CD14-positive monocyte (primary cell): ENCODE measurements at regions not wholly inside any gene's neighbourhood (a gene's known extent, or its start where the extent isn't known, plus 50 kb on each side); places are given as distances from the start of the nearest gene placed in this dataset.

Source experiments
- DNase-seq, 3 donors: peaks; one replicate each; pipeline ENCODE4 v3.0.0-alpha.2; 2011 to 2022
- H2AFZ ChIP-seq: 2 replicates; pipeline ENCODE4 v1.6.0; 2012; ENCODE audit warnings: mild to moderate bottlenecking, low read depth, low read length, inconsistent platforms; ENCODE audit not compliant: insufficient read depth, poor library complexity, severe bottlenecking
- H3K27ac ChIP-seq, 2 donors: 1 replicate in 1 of 2; 2 replicates in 1 of 2; pipeline ENCODE4 v1.5.1; 2012 to 2013; ENCODE audit warnings: low read length in 2 of 2, control low read depth in 1 of 2, inconsistent platforms in 1 of 2, low read depth in 1 of 2, mild to moderate bottlenecking in 1 of 2
- H3K27me3 ChIP-seq, 2 donors: one replicate each; pipeline versions ENCODE4 v1.6.0 to v1.6.1; 2011 to 2013; ENCODE audit warnings: low read length in 2 of 2; ENCODE audit not compliant: control insufficient read depth in 2 of 2, insufficient read depth in 2 of 2
- H3K36me3 ChIP-seq, 2 donors: replicated peaks in 1 of 2; 1 replicate in 1 of 2; 2 replicates in 1 of 2; pipeline versions ENCODE4 v1.5.1 to v1.6.1; 2012 to 2013; ENCODE audit warnings: low read length in 2 of 2, control low read depth in 1 of 2, inconsistent platforms in 1 of 2, mild to moderate bottlenecking in 1 of 2; ENCODE audit not compliant: insufficient read depth in 2 of 2, control insufficient read depth in 1 of 2
- H3K4me1 ChIP-seq, 2 donors: 1 replicate in 1 of 2; 2 replicates in 1 of 2; pipeline versions ENCODE4 v1.5.1 to v1.6.1; 2012 to 2013; ENCODE audit warnings: low read length in 2 of 2, control low read depth in 1 of 2, inconsistent platforms in 1 of 2, mild to moderate bottlenecking in 1 of 2, moderate library complexity in 1 of 2; ENCODE audit not compliant: insufficient read depth in 2 of 2, control insufficient read depth in 1 of 2
- H3K4me2 ChIP-seq: replicated peaks from 2 replicates; pipeline ENCODE3; 2012; ENCODE audit warnings: low read length, moderate library complexity, mild to moderate bottlenecking; ENCODE audit not compliant: poor library complexity, severe bottlenecking; ENCODE audit errors: extremely low read depth
- H3K4me3 ChIP-seq, 3 experiments: fragments of 200-600 bp in 1 of 3; sonication (generic) in 1 of 3; replicated peaks in 1 of 3; 1 replicate in 2 of 3; 2 replicates in 1 of 3; pipeline ENCODE4 v1.5.1; 2011 to 2013; ENCODE audit warnings: low read length in 3 of 3, mild to moderate bottlenecking in 3 of 3, control low read depth in 2 of 3, low read depth in 2 of 3, inconsistent platforms in 1 of 3, moderate library complexity in 1 of 3
- H3K79me2 ChIP-seq: 2 replicates; pipeline ENCODE4 v1.6.0; 2012; ENCODE audit warnings: mild to moderate bottlenecking, control low read depth, inconsistent platforms, low read length, moderate library complexity; ENCODE audit not compliant: insufficient read depth
- H3K9ac ChIP-seq: 2 replicates; pipeline ENCODE4 v1.6.0; 2017; ENCODE audit warnings: low read length, mild to moderate bottlenecking; ENCODE audit not compliant: insufficient read depth, poor library complexity, severe bottlenecking
- H3K9me3 ChIP-seq, 2 donors: replicated peaks in 1 of 2; 1 replicate in 1 of 2; 2 replicates in 1 of 2; pipeline versions ENCODE4 v1.5.1 to v1.6.1; 2012 to 2013; ENCODE audit warnings: low read length in 2 of 2, control low read depth in 1 of 2; ENCODE audit not compliant: control insufficient read depth in 1 of 2, insufficient read depth in 1 of 2
- H4K20me1 ChIP-seq: 2 replicates; pipeline ENCODE4 v1.6.0; 2012; ENCODE audit warnings: mild to moderate bottlenecking, low read length, control low read depth, moderate library complexity; ENCODE audit not compliant: insufficient read depth
- H3K27ac Mint-ChIP-seq, 7 donors: one replicate each; pipeline ENCODE4 v1.8.0; 2020; ENCODE audit warnings: mild to moderate bottlenecking in 7 of 7, mixed read lengths in 7 of 7, moderate library complexity in 6 of 7, inconsistent platforms in 2 of 7
- H3K27me3 Mint-ChIP-seq, 3 donors: one replicate each; pipeline ENCODE4 v1.8.0; 2021 to 2022; ENCODE audit warnings: low read depth in 3 of 3, mild to moderate bottlenecking in 3 of 3, mixed read lengths in 3 of 3, moderate library complexity in 3 of 3, inconsistent platforms in 1 of 3
- H3K36me3 Mint-ChIP-seq, 2 donors: one replicate each; pipeline ENCODE4 v1.8.0; 2020; ENCODE audit warnings: mixed read lengths in 2 of 2, inconsistent platforms in 1 of 2, mild to moderate bottlenecking in 1 of 2
- H3K4me1 Mint-ChIP-seq: one replicate; pipeline ENCODE4 v1.8.0; 2020; ENCODE audit warnings: mild to moderate bottlenecking, mixed read lengths
- H3K4me3 Mint-ChIP-seq, 2 donors: one replicate each; pipeline ENCODE4 v1.8.0; 2020; ENCODE audit warnings: mild to moderate bottlenecking in 2 of 2, mixed read lengths in 2 of 2, moderate library complexity in 1 of 2
- H3K9me3 Mint-ChIP-seq, 7 donors: one replicate each; pipeline ENCODE4 v1.8.0; 2020 to 2022; ENCODE audit warnings: mixed read lengths in 7 of 7, mild to moderate bottlenecking in 6 of 7, moderate library complexity in 6 of 7, inconsistent platforms in 2 of 7
- CTCF ChIP-seq: fragments of 200-600 bp; IDR thresholded peaks from one replicate; pipeline ENCODE4 v1.8.0; 2022; ENCODE audit warnings: antibody characterized with exemption, mild to moderate bottlenecking
- WGBS: methylation state at CpG from one replicate; pipeline ENCODE4 v1.1.5; 2013; ENCODE audit warnings: missing lambda C conversion rate; ENCODE audit not compliant: insufficient coverage; 5-methylcytosine and 5-hydroxymethylcytosine counted together
- intact Hi-C, 2 donors: fragments of 100-400 bp; cut with micrococcal nuclease; formaldehyde crosslinking; loops; one replicate each; pipeline versions ENCODE4 v1.15.0 to v1.15.1; 2023

DNA sequence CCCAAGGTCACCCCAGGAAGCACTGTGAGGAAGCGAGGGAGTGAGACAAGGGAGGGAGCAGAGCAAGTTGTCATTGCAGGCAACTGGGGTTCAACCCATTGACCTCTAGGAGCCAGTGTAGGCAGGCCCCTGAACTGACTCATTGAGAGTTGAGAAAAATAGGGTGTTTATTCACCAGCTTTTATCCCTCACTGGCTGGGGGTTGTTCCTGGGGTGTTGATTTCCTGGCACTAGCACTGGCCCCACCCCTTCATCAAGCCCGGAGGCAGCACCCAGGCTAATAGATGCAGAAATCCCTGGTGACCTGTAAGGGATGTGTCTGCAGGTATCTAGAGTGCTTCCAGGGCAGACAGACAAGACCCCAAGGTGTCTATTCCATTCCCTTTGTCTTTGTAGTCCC lies 183.9 kb downstream of the ARRDC4 start:
- Histone ChIP-seq H3K27ac (no peak overlapping the region), H4K20me1 (no peaks in the 10 kb centered on the region), H3K9me3 (no peaks in the 10 kb centered on the region), H3K79me2 (no peaks in the 10 kb centered on the region), H3K4me1 (peaks cover 4 to 5% of the 10 kb centered on the region in 2 donors), H3K4me2 (no peak overlapping the region), H3K27me3 (no peaks in the 10 kb centered on the region), H3K9ac (no peak overlapping the region), H3K36me3 (no peaks in the 10 kb centered on the region), H3K4me3 (no peak overlapping the region), H2AFZ (no peak overlapping the region)
- no peak for DNase-seq
- H3K4me1 Mint-ChIP-seq = peaks cover 6% of the 10 kb centered on the region
- intact Hi-C loops = no loop called here
- no peak overlapping the region for H3K4me3 Mint-ChIP-seq
- no peaks in the 10 kb centered on the region for H3K36me3 Mint-ChIP-seq
- no peak for TF ChIP-seq CTCF
- no peaks in the 10 kb centered on the region for H3K27me3 Mint-ChIP-seq
- no CpG with 5 or more reads among the region's 2 CpGs for WGBS
- peak overlapping the region in 1 of 7 donors; percentile 75 for H3K27ac Mint-ChIP-seq
- no peaks in the 10 kb centered on the region for H3K9me3 Mint-ChIP-seq

GRCh38 chr15:98146031-98146820 lies 185.7 kb downstream of the ARRDC4 start:
- no peaks in the 10 kb centered on the region for H3K9me3 Mint-ChIP-seq
- H4K20me1 ChIP-seq = no peaks in the 10 kb centered on the region
- no peaks in the 10 kb centered on the region for H3K27me3 Mint-ChIP-seq
- 87% methylated on average over 14 of the region's 17 CpGs for WGBS
- no peak overlapping the region for H3K4me2 ChIP-seq
- no peak overlapping the region for H3K9ac ChIP-seq
- no peaks in the 10 kb centered on the region for H3K9me3 ChIP-seq
- peaks cover 12% of the 10 kb centered on the region for H3K4me1 Mint-ChIP-seq
- H3K27ac ChIP-seq = no peak overlapping the region
- H3K27ac Mint-ChIP-seq = no peak overlapping the region
- intact Hi-C loops = no loop called here
- no peak overlapping the region for H2AFZ ChIP-seq
- H3K27me3 ChIP-seq = no peaks in the 10 kb centered on the region
- H3K36me3 Mint-ChIP-seq = no peaks in the 10 kb centered on the region
- DNase-seq = no peak
- no peaks in the 10 kb centered on the region for H3K36me3 ChIP-seq
- TF ChIP-seq CTCF = no peak
- no peak overlapping the region for H3K4me3 ChIP-seq
- no peak overlapping the region for H3K4me3 Mint-ChIP-seq
- H3K4me1 ChIP-seq = peaks cover 4 to 20% of the 10 kb centered on the region in 2 donors
- H3K79me2 ChIP-seq = no peaks in the 10 kb centered on the region
